ENCODE measurements at regions not wholly inside any gene's neighbourhood (a gene's known extent, or its start where the extent isn't known, plus 50 kb on each side); places are given as distances from the start of the nearest gene placed in this dataset.

DNA sequence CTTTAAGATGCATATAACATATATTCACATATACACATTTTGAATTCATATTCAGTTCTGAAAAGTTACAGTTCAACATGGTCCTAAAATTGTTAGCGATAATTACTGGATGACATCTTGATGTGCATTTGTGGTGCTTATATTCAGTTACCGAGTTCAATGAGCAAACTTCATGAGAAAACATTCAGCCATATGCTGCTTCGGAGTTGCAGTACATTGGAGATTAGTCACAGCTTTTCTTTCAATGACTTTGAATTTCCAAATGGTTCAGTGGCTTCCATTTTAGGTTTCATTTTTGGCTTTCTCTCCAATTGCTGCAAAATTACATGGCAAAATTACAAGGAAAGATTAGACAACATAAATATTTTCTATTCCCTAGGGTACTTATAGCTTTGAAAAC lies 198.3 kb upstream of the CNTN3 start:
- H3K4me3 ChIP-seq (ENCODE audit: insufficient read depth in 1 of 2, low read depth in 1 of 2, low read length in 2 of 2): no peak overlapping the region
- 83% methylated on average over 3 of the region's 3 CpGs for WGBS
- H3K4ac ChIP-seq (ENCODE audit: low read depth in 1 of 2, low read length in 2 of 2): no peak overlapping the region
- H2BK15ac ChIP-seq (ENCODE audit: low read depth, poor library complexity, severe bottlenecking): no peak overlapping the region
- H3K4me2 ChIP-seq (ENCODE audit: low read length, poor library complexity, severe bottlenecking): no peak overlapping the region
- no peaks in the 10 kb centered on the region for H3K4me1 ChIP-seq (ENCODE audit: control insufficient read depth, insufficient read depth, low read depth, low read length)
- H2BK120ac ChIP-seq (ENCODE audit: low read depth, low read length): no peak overlapping the region
- no peak overlapping the region for H3K23ac ChIP-seq (ENCODE audit: low read length in 2 of 2)
- H3K9ac ChIP-seq (ENCODE audit: low read length): no peak overlapping the region
- H3K14ac ChIP-seq (ENCODE audit: low read length in 2 of 2): no peak overlapping the region
- H3K27ac ChIP-seq (ENCODE audit: low read length, poor library complexity, severe bottlenecking): no peak overlapping the region
- H2BK12ac ChIP-seq (ENCODE audit: low read length in 2 of 2): no peak overlapping the region
- H3K27me3 ChIP-seq (ENCODE audit: control insufficient read depth in 1 of 2, insufficient read depth in 1 of 2, low read length in 2 of 2): no peaks in the 10 kb centered on the region
- no peaks in the 10 kb centered on the region for H3K79me1 ChIP-seq (replicated peaks; ENCODE audit: low read length, poor library complexity, severe bottlenecking)
- H2BK5ac ChIP-seq (ENCODE audit: low read depth, low read length, poor library complexity, severe bottlenecking): no peak overlapping the region
- H4K91ac ChIP-seq (ENCODE audit: low read length): no peak overlapping the region
- no peak overlapping the region for H2AK5ac ChIP-seq (ENCODE audit: low read length, severe bottlenecking)
- H3K18ac ChIP-seq (ENCODE audit: low read depth in 1 of 2, low read length in 2 of 2): no peak overlapping the region
- no peak for DNase-seq
- peaks cover 2% of the 10 kb centered on the region for H3K9me3 ChIP-seq (ENCODE audit: control insufficient read depth, low read length)
- no peak overlapping the region for H2AFZ ChIP-seq (ENCODE audit: low read depth, low read length)
- H4K8ac ChIP-seq (ENCODE audit: low read length): no peak overlapping the region
- no peaks in the 10 kb centered on the region for H3K36me3 ChIP-seq (ENCODE audit: control insufficient read depth in 1 of 2, insufficient read depth in 2 of 2, low read depth in 1 of 2, low read length in 2 of 2)

DNA sequence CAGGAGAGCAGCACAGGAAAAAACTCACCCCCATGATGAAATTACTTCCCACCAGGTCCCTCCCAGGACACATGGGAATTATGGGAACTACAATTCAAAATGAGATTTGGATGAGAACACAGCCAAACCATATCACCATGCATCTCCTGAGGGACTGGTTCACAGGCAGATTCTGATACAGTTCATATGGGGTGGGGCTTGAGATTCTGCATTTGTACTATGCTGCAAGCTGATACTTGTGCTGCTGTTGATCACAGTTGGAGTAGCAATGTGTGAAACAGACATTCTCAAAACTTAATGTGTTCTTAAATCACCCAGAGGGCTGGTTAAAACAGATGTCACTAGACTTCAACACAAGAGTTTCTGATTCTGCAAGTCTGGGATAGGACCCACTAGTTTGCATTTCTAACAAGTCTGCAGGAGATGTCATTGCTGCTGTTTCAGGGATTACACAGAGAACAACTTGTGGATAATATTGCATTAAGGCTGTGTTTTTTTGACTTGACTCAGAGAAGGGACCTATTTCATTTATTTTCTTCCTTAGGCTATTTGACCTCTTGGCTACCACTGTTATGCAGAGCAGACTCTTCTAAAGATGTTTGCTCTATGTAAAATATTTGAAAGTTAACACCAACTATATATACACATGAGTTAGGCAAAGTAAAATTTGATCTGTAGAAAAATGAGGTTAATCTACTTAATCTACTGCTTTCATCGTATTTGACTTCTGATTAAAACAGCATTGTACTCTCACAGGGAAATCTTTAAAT lies 194.2 kb upstream of the CNTN3 start:
- 59% methylated on average over 1 of the region's 1 CpG for WGBS
- Histone ChIP-seq H4K8ac (ENCODE audit: low read length) (no peak overlapping the region), H3K14ac (ENCODE audit: low read length in 2 of 2) (no peak overlapping the region), H3K79me1 (replicated peaks; ENCODE audit: low read length, poor library complexity, severe bottlenecking) (no peaks in the 10 kb centered on the region), H3K36me3 (ENCODE audit: control insufficient read depth in 1 of 2, insufficient read depth in 2 of 2, low read depth in 1 of 2, low read length in 2 of 2) (no peaks in the 10 kb centered on the region), H4K91ac (ENCODE audit: low read length) (no peak overlapping the region), H2AFZ (ENCODE audit: low read depth, low read length) (no peak overlapping the region), H2BK12ac (ENCODE audit: low read length in 2 of 2) (no peak overlapping the region), H2BK120ac (ENCODE audit: low read depth, low read length) (no peak overlapping the region), H3K18ac (ENCODE audit: low read depth in 1 of 2, low read length in 2 of 2) (no peak overlapping the region), H3K9me3 (ENCODE audit: control insufficient read depth, low read length) (peaks cover 5% of the 10 kb centered on the region), H3K4me1 (ENCODE audit: control insufficient read depth, insufficient read depth, low read depth, low read length) (no peaks in the 10 kb centered on the region), H3K4ac (ENCODE audit: low read depth in 1 of 2, low read length in 2 of 2) (no peak overlapping the region), H3K9ac (ENCODE audit: low read length) (no peak overlapping the region), H2BK15ac (ENCODE audit: low read depth, poor library complexity, severe bottlenecking) (no peak overlapping the region), H3K27me3 (ENCODE audit: control insufficient read depth in 1 of 2, insufficient read depth in 1 of 2, low read length in 2 of 2) (no peaks in the 10 kb centered on the region), H2BK5ac (ENCODE audit: low read depth, low read length, poor library complexity, severe bottlenecking) (no peak overlapping the region), H3K23ac (ENCODE audit: low read length in 2 of 2) (no peak overlapping the region), H3K4me2 (ENCODE audit: low read length, poor library complexity, severe bottlenecking) (no peak overlapping the region), H3K27ac (ENCODE audit: low read length, poor library complexity, severe bottlenecking) (no peak overlapping the region), H2AK5ac (ENCODE audit: low read length, severe bottlenecking) (no peak overlapping the region), H3K4me3 (ENCODE audit: insufficient read depth in 1 of 2, low read depth in 1 of 2, low read length in 2 of 2) (no peak overlapping the region)
- DNase-seq: no peak

DNA sequence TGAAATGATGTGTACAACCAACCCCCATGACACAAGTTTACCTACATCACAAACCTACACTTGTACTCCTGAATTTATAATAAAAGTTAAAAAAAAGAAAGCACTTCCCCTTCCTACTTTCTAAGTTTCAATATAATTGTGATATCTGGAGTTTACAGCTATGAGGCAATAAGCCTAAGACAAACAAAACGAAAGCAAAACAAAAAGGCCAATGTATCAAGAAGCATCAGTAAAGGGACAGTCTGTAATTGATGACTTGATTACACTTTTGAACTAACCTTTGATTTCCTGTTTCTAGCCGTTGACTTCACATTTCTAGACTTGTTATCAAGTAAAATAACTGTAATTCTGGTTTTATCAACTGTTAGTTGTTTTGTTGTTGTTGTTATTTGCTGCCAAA lies 187.5 kb upstream of the CNTN3 start:
- no peak overlapping the region for H4K8ac ChIP-seq (ENCODE audit: low read length)
- peaks cover 3% of the 10 kb centered on the region for H3K9me3 ChIP-seq (ENCODE audit: control insufficient read depth, low read length)
- H3K27ac ChIP-seq (ENCODE audit: low read length, poor library complexity, severe bottlenecking): no peak overlapping the region
- no peaks in the 10 kb centered on the region for H3K79me1 ChIP-seq (replicated peaks; ENCODE audit: low read length, poor library complexity, severe bottlenecking)
- no peak overlapping the region for H2BK12ac ChIP-seq (ENCODE audit: low read length in 2 of 2)
- no peak overlapping the region for H3K4me3 ChIP-seq (ENCODE audit: insufficient read depth in 1 of 2, low read depth in 1 of 2, low read length in 2 of 2)
- no peak for DNase-seq
- no peak overlapping the region for H3K14ac ChIP-seq (ENCODE audit: low read length in 2 of 2)
- no peak overlapping the region for H3K23ac ChIP-seq (ENCODE audit: low read length in 2 of 2)
- no peak overlapping the region for H2AK5ac ChIP-seq (ENCODE audit: low read length, severe bottlenecking)
- no peaks in the 10 kb centered on the region for H3K36me3 ChIP-seq (ENCODE audit: control insufficient read depth in 1 of 2, insufficient read depth in 2 of 2, low read depth in 1 of 2, low read length in 2 of 2)
- WGBS: no CpG with 5 or more reads among the region's 2 CpGs
- no peak overlapping the region for H2BK120ac ChIP-seq (ENCODE audit: low read depth, low read length)
- H3K4me1 ChIP-seq (ENCODE audit: control insufficient read depth, insufficient read depth, low read depth, low read length): no peaks in the 10 kb centered on the region
- no peak overlapping the region for H3K18ac ChIP-seq (ENCODE audit: low read depth in 1 of 2, low read length in 2 of 2)
- H4K91ac ChIP-seq (ENCODE audit: low read length): no peak overlapping the region
- no peak overlapping the region for H2AFZ ChIP-seq (ENCODE audit: low read depth, low read length)
- H3K9ac ChIP-seq (ENCODE audit: low read length): no peak overlapping the region
- H3K4me2 ChIP-seq (ENCODE audit: low read length, poor library complexity, severe bottlenecking): no peak overlapping the region
- no peak overlapping the region for H2BK15ac ChIP-seq (ENCODE audit: low read depth, poor library complexity, severe bottlenecking)
- H2BK5ac ChIP-seq (ENCODE audit: low read depth, low read length, poor library complexity, severe bottlenecking): no peak overlapping the region
- H3K4ac ChIP-seq (ENCODE audit: low read depth in 1 of 2, low read length in 2 of 2): no peak overlapping the region
- H3K27me3 ChIP-seq (ENCODE audit: control insufficient read depth in 1 of 2, insufficient read depth in 1 of 2, low read length in 2 of 2): no peaks in the 10 kb centered on the region

GRCh38 chr3:74789111-74789510 lies 174.7 kb upstream of the CNTN3 start:
- no peak overlapping the region for H4K91ac ChIP-seq (ENCODE audit: low read length)
- no peak overlapping the region for H2AK5ac ChIP-seq (ENCODE audit: low read length, severe bottlenecking)
- H2BK15ac ChIP-seq (ENCODE audit: low read depth, poor library complexity, severe bottlenecking): no peak overlapping the region
- no peak overlapping the region for H3K4ac ChIP-seq (ENCODE audit: low read depth in 1 of 2, low read length in 2 of 2)
- H3K4me3 ChIP-seq (ENCODE audit: insufficient read depth in 1 of 2, low read depth in 1 of 2, low read length in 2 of 2): no peak overlapping the region
- no peak overlapping the region for H3K14ac ChIP-seq (ENCODE audit: low read length in 2 of 2)
- no peaks in the 10 kb centered on the region for H3K36me3 ChIP-seq (ENCODE audit: control insufficient read depth in 1 of 2, insufficient read depth in 2 of 2, low read depth in 1 of 2, low read length in 2 of 2)
- no peak overlapping the region for H3K4me2 ChIP-seq (ENCODE audit: low read length, poor library complexity, severe bottlenecking)
- DNase-seq: no peak
- H3K4me1 ChIP-seq (ENCODE audit: control insufficient read depth, insufficient read depth, low read depth, low read length): no peaks in the 10 kb centered on the region
- no peak overlapping the region for H4K8ac ChIP-seq (ENCODE audit: low read length)
- H3K27ac ChIP-seq (ENCODE audit: low read length, poor library complexity, severe bottlenecking): no peak overlapping the region
- no peak overlapping the region for H2BK120ac ChIP-seq (ENCODE audit: low read depth, low read length)
- WGBS: 33% methylated on average over 3 of the region's 3 CpGs
- no peak overlapping the region for H2BK12ac ChIP-seq (ENCODE audit: low read length in 2 of 2)
- H2BK5ac ChIP-seq (ENCODE audit: low read depth, low read length, poor library complexity, severe bottlenecking): no peak overlapping the region
- peaks cover 3% of the 10 kb centered on the region for H3K9me3 ChIP-seq (ENCODE audit: control insufficient read depth, low read length)
- no peaks in the 10 kb centered on the region for H3K79me1 ChIP-seq (replicated peaks; ENCODE audit: low read length, poor library complexity, severe bottlenecking)
- no peak overlapping the region for H3K23ac ChIP-seq (ENCODE audit: low read length in 2 of 2)
- no peak overlapping the region for H2AFZ ChIP-seq (ENCODE audit: low read depth, low read length)
- H3K18ac ChIP-seq (ENCODE audit: low read depth in 1 of 2, low read length in 2 of 2): no peak overlapping the region
- H3K27me3 ChIP-seq (ENCODE audit: control insufficient read depth in 1 of 2, insufficient read depth in 1 of 2, low read length in 2 of 2): no peaks in the 10 kb centered on the region
- no peak overlapping the region for H3K9ac ChIP-seq (ENCODE audit: low read length)

All from mesenchymal stem cell (in vitro differentiated cells and primary cell).